ENCODE measurements at regions not wholly inside any gene's neighbourhood (a gene's known extent, or its start where the extent isn't known, plus 50 kb on each side); places are given as distances from the start of the nearest gene placed in this dataset.

DNA sequence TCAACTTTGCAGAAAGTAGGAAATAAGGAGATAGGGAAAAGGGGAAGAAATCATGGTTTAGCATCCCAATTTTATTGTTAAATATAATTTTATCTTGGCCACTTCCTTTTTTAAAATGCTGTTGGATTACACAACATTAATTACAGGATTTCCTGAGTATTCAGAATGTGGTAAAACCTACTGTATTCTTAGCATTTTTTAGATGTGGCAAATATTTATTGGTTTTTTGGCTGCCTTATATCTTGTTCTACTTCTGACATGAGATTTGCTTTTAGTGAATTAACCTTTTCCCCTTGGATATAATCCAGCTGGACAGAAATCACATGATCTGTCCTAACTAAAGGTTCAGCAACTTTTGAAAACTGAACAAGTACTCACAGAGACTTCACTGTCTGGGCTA is 104.9 kb downstream of the PTGS2 start:
- H3K9me2 ChIP-seq (replicated peaks; ENCODE audit: insufficient read depth, low read length) = no peaks in the 10 kb centered on the region
- no peak overlapping the region for H2AFZ ChIP-seq (ENCODE audit: low read length)
- H4K20me1 ChIP-seq (ENCODE audit: insufficient read depth, low read length) = no peaks in the 10 kb centered on the region
- no peak overlapping the region for H3K27ac ChIP-seq (ENCODE audit: low read length)
- no peaks in the 10 kb centered on the region for H3K79me2 ChIP-seq (ENCODE audit: low read length)
- no peaks in the 10 kb centered on the region for H3K27me3 ChIP-seq (replicated peaks; ENCODE audit: insufficient read depth, low read length)
- H3F3A ChIP-seq (ENCODE audit: insufficient read depth, low read length) = no peaks in the 10 kb centered on the region
- H3K9me3 ChIP-seq (replicated peaks; ENCODE audit: insufficient read depth, low read length) = no peaks in the 10 kb centered on the region
- H3K4me3 ChIP-seq (ENCODE audit: low read length) = no peak overlapping the region
- no peak overlapping the region for H3K4me2 ChIP-seq (ENCODE audit: low read depth, low read length)
- no peak for DNase-seq
- TF ChIP-seq EZH2 (optimal IDR thresholded peaks at IDR 0.05; ENCODE audit: low read depth, low read length) (no peak), EZH2phosphoT487 (IDR thresholded peaks at IDR 0.05; ENCODE audit: low read length) (no peak)
- TF ChIP-seq, protein P1, sequence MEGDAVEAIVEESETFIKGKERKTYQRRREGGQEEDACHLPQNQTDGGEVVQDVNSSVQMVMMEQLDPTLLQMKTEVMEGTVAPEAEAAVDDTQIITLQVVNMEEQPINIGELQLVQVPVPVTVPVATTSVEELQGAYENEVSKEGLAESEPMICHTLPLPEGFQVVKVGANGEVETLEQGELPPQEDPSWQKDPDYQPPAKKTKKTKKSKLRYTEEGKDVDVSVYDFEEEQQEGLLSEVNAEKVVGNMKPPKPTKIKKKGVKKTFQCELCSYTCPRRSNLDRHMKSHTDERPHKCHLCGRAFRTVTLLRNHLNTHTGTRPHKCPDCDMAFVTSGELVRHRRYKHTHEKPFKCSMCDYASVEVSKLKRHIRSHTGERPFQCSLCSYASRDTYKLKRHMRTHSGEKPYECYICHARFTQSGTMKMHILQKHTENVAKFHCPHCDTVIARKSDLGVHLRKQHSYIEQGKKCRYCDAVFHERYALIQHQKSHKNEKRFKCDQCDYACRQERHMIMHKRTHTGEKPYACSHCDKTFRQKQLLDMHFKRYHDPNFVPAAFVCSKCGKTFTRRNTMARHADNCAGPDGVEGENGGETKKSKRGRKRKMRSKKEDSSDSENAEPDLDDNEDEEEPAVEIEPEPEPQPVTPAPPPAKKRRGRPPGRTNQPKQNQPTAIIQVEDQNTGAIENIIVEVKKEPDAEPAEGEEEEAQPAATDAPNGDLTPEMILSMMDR (IDR thresholded peaks at IDR 0.05; ENCODE audit: low read length) = no peak
- no peaks in the 10 kb centered on the region for H3K36me3 ChIP-seq (replicated peaks; ENCODE audit: insufficient read depth, low read length)
- no peak overlapping the region for H3K9ac ChIP-seq (ENCODE audit: low read length)
- 0 out of 2 replicates have a peak, but pooled peaks cover 11% of the 10 kb centered on the region for H3K4me1 ChIP-seq (ENCODE audit: low read length)

DNA sequence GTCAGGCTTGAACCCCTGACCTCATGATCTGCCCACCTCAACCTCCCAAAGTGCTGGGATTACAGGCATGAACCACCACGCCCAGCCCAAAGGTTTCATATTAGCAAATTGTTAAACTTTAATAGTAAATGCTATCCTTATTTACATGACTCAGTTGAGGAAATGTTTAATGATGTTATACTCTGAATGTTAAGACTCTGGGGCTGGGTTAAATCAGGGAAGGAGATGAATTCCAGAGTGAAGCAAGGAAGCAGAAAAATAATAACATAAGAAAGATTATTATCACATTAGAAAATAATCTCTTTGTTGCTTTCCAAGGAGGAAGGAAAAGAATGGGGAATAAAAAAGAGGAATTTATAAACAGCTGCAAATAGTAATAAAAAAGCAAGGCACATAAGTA is 105.3 kb downstream of the PTGS2 start:
- Histone ChIP-seq H3F3A (ENCODE audit: insufficient read depth, low read length) (no peaks in the 10 kb centered on the region), H3K27ac (ENCODE audit: low read length) (no peak overlapping the region), H3K4me2 (ENCODE audit: low read depth, low read length) (no peak overlapping the region), H4K20me1 (ENCODE audit: insufficient read depth, low read length) (no peaks in the 10 kb centered on the region), H3K9me3 (replicated peaks; ENCODE audit: insufficient read depth, low read length) (no peaks in the 10 kb centered on the region), H3K4me3 (ENCODE audit: low read length) (no peak overlapping the region), H3K9ac (ENCODE audit: low read length) (no peak overlapping the region), H3K79me2 (ENCODE audit: low read length) (no peaks in the 10 kb centered on the region), H3K36me3 (replicated peaks; ENCODE audit: insufficient read depth, low read length) (no peaks in the 10 kb centered on the region), H3K27me3 (replicated peaks; ENCODE audit: insufficient read depth, low read length) (no peaks in the 10 kb centered on the region), H3K4me1 (ENCODE audit: low read length) (0 out of 2 replicates have a peak, but pooled peaks cover 11% of the 10 kb centered on the region), H3K9me2 (replicated peaks; ENCODE audit: insufficient read depth, low read length) (no peaks in the 10 kb centered on the region), H2AFZ (ENCODE audit: low read length) (no peak overlapping the region)
- DNase-seq = no peak
- TF ChIP-seq, protein P1 (IDR thresholded peaks at IDR 0.05; ENCODE audit: low read length) = no peak
- TF ChIP-seq EZH2 (optimal IDR thresholded peaks at IDR 0.05; ENCODE audit: low read depth, low read length) (no peak), EZH2phosphoT487 (IDR thresholded peaks at IDR 0.05; ENCODE audit: low read length) (no peak)

DNA sequence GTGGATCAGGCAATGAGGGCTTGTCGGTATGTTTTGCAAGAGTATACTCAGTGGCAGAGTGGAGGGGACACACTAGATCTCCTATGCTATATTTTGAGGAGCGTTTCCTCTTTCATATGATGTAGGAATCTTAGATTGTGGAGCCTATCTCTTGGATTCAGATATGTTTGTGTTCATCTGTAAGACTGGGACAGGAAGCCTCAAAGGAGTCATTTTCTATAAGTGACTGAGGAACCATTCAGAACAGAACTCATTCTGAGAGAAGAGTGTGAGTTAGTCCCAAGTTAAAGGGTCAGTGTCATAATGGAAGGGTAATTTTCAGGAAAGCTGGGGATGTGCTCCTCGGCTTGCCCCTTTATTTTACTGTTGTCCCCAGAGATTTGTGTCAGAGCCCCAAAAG is 107.7 kb downstream of the PTGS2 start:
- Histone ChIP-seq H3K36me3 (replicated peaks; ENCODE audit: insufficient read depth, low read length) (no peaks in the 10 kb centered on the region), H3K27me3 (replicated peaks; ENCODE audit: insufficient read depth, low read length) (no peaks in the 10 kb centered on the region), H4K20me1 (ENCODE audit: insufficient read depth, low read length) (no peaks in the 10 kb centered on the region), H3K9ac (ENCODE audit: low read length) (no peak overlapping the region), H3K4me1 (ENCODE audit: low read length) (no peaks in the 10 kb centered on the region), H3K4me3 (ENCODE audit: low read length) (no peak overlapping the region), H3K79me2 (ENCODE audit: low read length) (no peaks in the 10 kb centered on the region), H3K9me3 (replicated peaks; ENCODE audit: insufficient read depth, low read length) (no peaks in the 10 kb centered on the region), H3F3A (ENCODE audit: insufficient read depth, low read length) (no peaks in the 10 kb centered on the region), H2AFZ (ENCODE audit: low read length) (no peak overlapping the region), H3K4me2 (ENCODE audit: low read depth, low read length) (no peak overlapping the region), H3K27ac (ENCODE audit: low read length) (no peak overlapping the region), H3K9me2 (replicated peaks; ENCODE audit: insufficient read depth, low read length) (no peaks in the 10 kb centered on the region)
- TF ChIP-seq EZH2 (optimal IDR thresholded peaks at IDR 0.05; ENCODE audit: low read depth, low read length) (no peak), EZH2phosphoT487 (IDR thresholded peaks at IDR 0.05; ENCODE audit: low read length) (no peak)
- TF ChIP-seq, protein P1 (IDR thresholded peaks at IDR 0.05; ENCODE audit: low read length) = no peak
- no peak for DNase-seq

All from MM.1S (cell line).